Nephron progenitor cell (in vitro differentiated cells): ENCODE measurements at regions not wholly inside any gene's neighbourhood (a gene's known extent, or its start where the extent isn't known, plus 50 kb on each side); places are given as distances from the start of the nearest gene placed in this dataset.

ENCODE experiments used
- DNase-seq: peaks from one replicate; pipeline ENCODE4 v3.0.0; 2021
- H3K27ac Mint-ChIP-seq: 2 replicates; pipeline ENCODE4 v1.8.0; 2021; ENCODE audit warnings: mild to moderate bottlenecking, moderate library complexity, mixed read lengths
- H3K27me3 Mint-ChIP-seq: 2 replicates; pipeline ENCODE4 v1.8.0; 2021; ENCODE audit warnings: mild to moderate bottlenecking, low read depth, mixed read lengths; ENCODE audit not compliant: poor library complexity
- H3K36me3 Mint-ChIP-seq: 2 replicates; pipeline ENCODE4 v1.8.0; 2021; ENCODE audit warnings: low read depth, mixed read lengths
- H3K4me1 Mint-ChIP-seq: 2 replicates; pipeline ENCODE4 v1.8.0; 2021; ENCODE audit warnings: mixed read lengths
- H3K4me3 Mint-ChIP-seq: 2 replicates; pipeline ENCODE4 v1.8.0; 2021; ENCODE audit warnings: mild to moderate bottlenecking, moderate library complexity, mixed read lengths
- H3K9me3 Mint-ChIP-seq: 2 replicates; pipeline ENCODE4 v1.8.0; 2021; ENCODE audit warnings: mild to moderate bottlenecking, moderate library complexity, mixed read lengths
- TF ChIP-seq, protein P1 (sequence below): fragments of 200-600 bp; sonication (generic); IDR thresholded peaks from 2 replicates; pipeline ENCODE4 v1.5.0; 2021; ENCODE audit warnings: antibody characterized with exemption

DNA sequence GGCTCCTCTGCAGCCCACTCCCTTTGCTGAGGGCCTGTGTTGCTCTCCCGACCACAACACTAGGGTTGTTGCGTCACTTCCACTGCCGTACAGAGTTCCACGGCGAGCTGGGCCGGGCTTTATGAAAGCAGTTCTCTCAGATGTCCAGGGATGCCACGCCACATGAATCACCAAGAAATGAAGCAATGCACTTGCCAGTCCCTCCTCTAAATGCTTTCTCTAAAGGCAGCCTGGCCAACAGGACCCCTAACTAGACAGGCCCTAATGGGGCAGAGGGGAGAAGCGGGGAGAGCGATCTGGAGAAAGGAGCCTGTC lies 188.7 kb downstream of the CTTN start:
- TF ChIP-seq, protein P1, sequence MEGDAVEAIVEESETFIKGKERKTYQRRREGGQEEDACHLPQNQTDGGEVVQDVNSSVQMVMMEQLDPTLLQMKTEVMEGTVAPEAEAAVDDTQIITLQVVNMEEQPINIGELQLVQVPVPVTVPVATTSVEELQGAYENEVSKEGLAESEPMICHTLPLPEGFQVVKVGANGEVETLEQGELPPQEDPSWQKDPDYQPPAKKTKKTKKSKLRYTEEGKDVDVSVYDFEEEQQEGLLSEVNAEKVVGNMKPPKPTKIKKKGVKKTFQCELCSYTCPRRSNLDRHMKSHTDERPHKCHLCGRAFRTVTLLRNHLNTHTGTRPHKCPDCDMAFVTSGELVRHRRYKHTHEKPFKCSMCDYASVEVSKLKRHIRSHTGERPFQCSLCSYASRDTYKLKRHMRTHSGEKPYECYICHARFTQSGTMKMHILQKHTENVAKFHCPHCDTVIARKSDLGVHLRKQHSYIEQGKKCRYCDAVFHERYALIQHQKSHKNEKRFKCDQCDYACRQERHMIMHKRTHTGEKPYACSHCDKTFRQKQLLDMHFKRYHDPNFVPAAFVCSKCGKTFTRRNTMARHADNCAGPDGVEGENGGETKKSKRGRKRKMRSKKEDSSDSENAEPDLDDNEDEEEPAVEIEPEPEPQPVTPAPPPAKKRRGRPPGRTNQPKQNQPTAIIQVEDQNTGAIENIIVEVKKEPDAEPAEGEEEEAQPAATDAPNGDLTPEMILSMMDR, result no peak
- Mint-ChIP-seq H3K9me3 (peaks cover 21% of the 10 kb centered on the region), H3K4me1 (peaks cover 10% of the 10 kb centered on the region), H3K27ac (no peak overlapping the region), H3K4me3 (no peak overlapping the region), H3K27me3 (peaks cover 12% of the 10 kb centered on the region), H3K36me3 (no peaks in the 10 kb centered on the region)
- DNase-seq, result no peak

DNA sequence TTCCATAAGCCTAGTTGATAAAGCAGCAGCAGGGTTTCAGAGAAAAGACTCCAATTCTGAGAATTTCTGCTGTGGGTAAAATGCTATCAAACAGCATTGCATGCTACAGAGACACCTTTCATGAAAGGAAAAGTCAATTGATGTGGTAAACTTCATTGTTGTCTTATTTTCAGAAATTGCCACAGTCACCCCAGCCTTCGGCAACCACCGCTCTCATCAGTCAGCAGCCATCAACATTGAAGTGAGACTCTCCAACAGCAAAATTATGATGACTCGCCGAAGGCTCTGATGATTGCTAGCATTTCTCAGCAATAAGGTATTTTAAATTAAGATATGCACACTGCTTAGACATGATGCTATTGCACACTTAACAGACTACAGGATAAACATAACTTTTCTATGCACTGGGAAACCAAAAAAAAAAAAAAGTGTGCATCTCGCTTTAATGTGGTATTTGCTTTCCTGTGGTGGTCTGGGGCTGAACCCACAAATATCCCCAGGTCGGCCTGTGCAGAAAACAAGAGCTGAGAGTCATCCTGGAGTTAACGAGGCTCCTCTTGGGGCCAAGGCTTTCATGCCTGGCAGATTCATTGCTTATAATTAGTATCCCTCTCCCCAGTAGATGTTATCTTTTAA lies 192.1 kb downstream of the CTTN start:
- TF ChIP-seq, protein P1, result no peak
- Mint-ChIP-seq H3K27me3 (peaks cover 7% of the 10 kb centered on the region), H3K4me1 (peaks cover 12% of the 10 kb centered on the region), H3K36me3 (no peaks in the 10 kb centered on the region), H3K9me3 (peaks cover 21% of the 10 kb centered on the region), H3K4me3 (no peak overlapping the region), H3K27ac (no peak overlapping the region)
- no peak for DNase-seq

DNA sequence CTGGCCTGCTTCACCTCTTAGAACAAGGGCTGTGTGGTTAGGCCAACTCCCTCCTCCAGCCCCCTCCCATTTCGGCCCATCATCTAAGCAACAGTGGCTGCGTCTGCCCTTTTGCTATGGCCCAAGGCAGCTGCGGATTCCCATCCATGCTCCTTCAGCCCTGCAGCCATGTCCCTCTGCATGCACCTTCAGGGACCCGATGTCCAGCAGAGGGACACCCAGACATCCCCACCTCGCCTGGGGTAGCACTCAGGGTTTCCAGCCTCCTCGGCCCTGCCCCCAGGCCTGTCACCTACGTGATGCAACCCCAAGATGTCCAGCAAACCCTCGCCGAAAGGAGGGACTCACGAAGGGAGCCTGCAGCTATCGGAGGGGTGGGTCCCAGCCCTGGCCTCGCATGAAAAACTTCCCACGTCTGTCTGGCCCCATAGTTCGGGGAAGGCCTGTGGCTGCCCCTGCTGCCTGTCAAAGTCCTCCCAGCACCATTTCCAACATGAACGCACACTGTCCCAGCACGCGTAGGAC lies 194.4 kb downstream of the CTTN start:
- Mint-ChIP-seq H3K4me1 (peaks cover 16% of the 10 kb centered on the region), H3K27me3 (peaks cover 13% of the 10 kb centered on the region)

DNA sequence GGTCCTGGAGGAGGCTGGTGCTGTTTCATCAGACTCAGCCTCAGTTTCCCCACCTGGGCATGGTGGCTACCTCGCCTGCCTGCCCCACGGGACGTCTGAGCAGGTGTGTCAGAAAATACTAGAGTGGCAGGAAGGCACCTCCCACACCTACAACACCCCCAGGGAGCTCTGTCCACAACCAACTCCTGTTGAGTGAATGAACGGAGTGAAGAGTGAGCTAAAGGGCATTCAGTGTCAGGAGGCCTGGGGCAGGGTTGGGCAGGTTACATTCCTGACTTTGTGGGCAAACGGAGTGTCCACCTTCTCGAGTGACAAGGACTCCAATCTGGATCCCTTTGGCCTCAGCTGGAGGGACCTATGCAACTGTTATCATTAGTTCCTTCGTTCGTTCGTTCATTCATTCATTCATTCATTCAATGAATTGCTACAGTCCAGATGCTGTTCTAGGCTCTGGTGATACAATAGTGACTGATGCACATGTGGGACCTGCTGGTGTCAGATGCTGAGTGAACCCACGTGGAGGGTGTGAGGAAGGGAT lies 195.2 kb downstream of the CTTN start:
- TF ChIP-seq, protein P1, result no peak
- peaks cover 17% of the 10 kb centered on the region for H3K9me3 Mint-ChIP-seq
- H3K27ac Mint-ChIP-seq, result no peak overlapping the region
- DNase-seq, result no peak
- H3K4me1 Mint-ChIP-seq, result peaks cover 24% of the 10 kb centered on the region
- H3K36me3 Mint-ChIP-seq, result no peaks in the 10 kb centered on the region
- H3K4me3 Mint-ChIP-seq, result no peak overlapping the region
- H3K27me3 Mint-ChIP-seq, result peaks cover 19% of the 10 kb centered on the region

More for the DNA sequence above, 194.4 kb downstream of the CTTN start:
- Mint-ChIP-seq H3K27ac (no peak overlapping the region), H3K9me3 (peaks cover 21% of the 10 kb centered on the region), H3K36me3 (no peaks in the 10 kb centered on the region), H3K4me3 (no peak overlapping the region)
- DNase-seq, result no peak
- TF ChIP-seq, protein P1, result no peak

DNA sequence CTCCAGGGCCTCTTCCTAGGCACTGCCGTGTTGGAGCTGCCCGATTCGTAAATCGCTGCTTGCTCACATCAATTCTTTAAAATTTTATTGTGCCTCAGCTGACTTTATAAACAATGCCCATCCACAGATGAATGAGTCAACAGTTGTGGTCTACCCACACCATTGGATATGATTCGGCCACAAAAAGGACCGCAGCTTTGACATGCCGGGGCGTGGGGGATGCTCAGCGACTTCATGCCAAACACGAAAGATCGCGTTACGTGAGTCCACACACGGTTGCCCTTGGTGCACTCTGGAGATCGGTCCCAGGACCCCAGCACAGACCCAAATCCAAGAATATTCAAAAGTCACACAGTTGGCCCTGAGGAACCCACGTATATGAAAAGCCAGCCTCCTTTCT lies 195.7 kb downstream of the CTTN start:
- H3K4me1 Mint-ChIP-seq, result peaks cover 28% of the 10 kb centered on the region

More for the DNA sequence above, 195.7 kb downstream of the CTTN start:
- Mint-ChIP-seq H3K27me3 (peaks cover 19% of the 10 kb centered on the region), H3K27ac (no peak overlapping the region), H3K36me3 (no peaks in the 10 kb centered on the region), H3K9me3 (peaks cover 12% of the 10 kb centered on the region), H3K4me3 (no peak overlapping the region)
- TF ChIP-seq, protein P1, result no peak
- DNase-seq, result no peak
